Pancreas (tissue), 10 donors: ENCODE measurements at regions not wholly inside any gene's neighbourhood (a gene's known extent, or its start where the extent isn't known, plus 50 kb on each side); places are given as distances from the start of the nearest gene placed in this dataset.

ENCODE experiments used
- ATAC-seq, 4 donors: fragments of 200-7000 bp; cut with Tn5 transposase; one replicate each; pipeline versions ENCODE4 v1.8.0 to v1.9.1; 2020; ENCODE audit warnings: mild to moderate bottlenecking in 4 of 4, moderate library complexity in 4 of 4
- DNase-seq, 6 donors: peaks; one replicate each; pipeline ENCODE4 v3.0.0-alpha.2; 2020
- FAIRE-seq: peaks from 2 replicates; lab custom pipeline; 2012; peaks lifted over from hg19 to GRCh38; lab: Jason Lieb, UNC
- H3K27ac ChIP-seq, 4 donors: fragments of 200-600 bp; sonication (generic); 1 replicate in 3 of 4; 2 replicates in 1 of 4; pipeline versions ENCODE4 v1.5.0 to v1.8.0; 2020
- H3K27me3 ChIP-seq, 4 donors: fragments of 200-600 bp; one replicate each; pipeline ENCODE4 v1.8.0; 2021
- H3K36me3 ChIP-seq, 3 donors: fragments of 200-600 bp; sonication (generic) in 1 of 3; one replicate each; pipeline versions ENCODE4 v1.5.0 to v1.8.0; 2020 to 2021
- H3K4me1 ChIP-seq, 3 donors: fragments of 200-600 bp; one replicate each; pipeline ENCODE4 v1.8.0; 2021
- H3K4me3 ChIP-seq, 4 donors: fragments of 200-600 bp; sonication (generic) in 2 of 4; one replicate each; pipeline versions ENCODE4 v1.5.0 to v1.8.0; 2020 to 2021
- H3K9me3 ChIP-seq, 4 donors: fragments of 200-600 bp; one replicate each; pipeline ENCODE4 v1.8.0; 2021
- CTCF ChIP-seq, 4 donors: fragments of 200-600 bp; sonication (generic) in 3 of 4; IDR thresholded peaks; one replicate each; pipeline versions ENCODE4 v1.5.0 to v1.8.0; 2021; ENCODE audit warnings: antibody characterized with exemption in 4 of 4
- WGBS, 2 donors: extraction: QIAGEN DNeasy Blood & Tissue Kit; methylation state at CpG; one replicate each; pipeline ENCODE4 v1.1.7; 2013; 5-methylcytosine and 5-hydroxymethylcytosine counted together
- intact Hi-C, 3 donors: fragments of 100-400 bp; cut with DNase I; formaldehyde crosslinking; loops; one replicate each; pipeline versions ENCODE4 v1.11.1 to v1.14.2; 2022
- donor health status: healthy with polysubstance abuse.
- donor health status: DM: no; HTN: no; CAD: no; lungs with moderate emphysema.
- donor health status: DM: no; HTN: no; CAD: no.
- donor health status: control.
- donor health status: control.
- donor health status: Bipolar disorder and iron deficiency.
- donor health status: DM: yes; HTN: yes; CAD: no.
- donor health status: DM: no; HTN: no; CAD: no.
- donor health status: DM: no; HTN: no; CAD: no.
- donor health status: DM: yes; HTN: yes; CAD: no.

GRCh38 chr3:153313302-153313965 is 151.4 kb downstream of the RAP2B start:
- Histone ChIP-seq H3K27ac (no peak overlapping the region), H3K27me3 (no peaks in the 10 kb centered on the region), H3K4me1 (no peaks in the 10 kb centered on the region), H3K4me3 (no peak overlapping the region), H3K36me3 (no peaks in the 10 kb centered on the region), H3K9me3 (no peaks in the 10 kb centered on the region)
- no peak for TF ChIP-seq CTCF (IDR thresholded peaks at IDR 0.05)
- no peak for ATAC-seq
- FAIRE-seq = no peak
- no peak for DNase-seq
- intact Hi-C loops = no loop called here
- 36 to 50% methylated on average over 1 of the region's 1 CpG for WGBS, 2 donors

- no peak overlapping the region for H3K4me3 ChIP-seq
- H3K9me3 ChIP-seq = no peaks in the 10 kb centered on the region
- intact Hi-C loops = no loop called here
- no peak for FAIRE-seq
- no peaks in the 10 kb centered on the region for H3K36me3 ChIP-seq
- no peak for ATAC-seq
- DNase-seq = no peak
- H3K27me3 ChIP-seq = no peaks in the 10 kb centered on the region
- H3K27ac ChIP-seq = no peak overlapping the region
- no peak for TF ChIP-seq CTCF (IDR thresholded peaks at IDR 0.05)
- H3K4me1 ChIP-seq = no peaks in the 10 kb centered on the region
- WGBS, 2 donors = 37 to 57% methylated on average over 1 of the region's 1 CpG
Measured at GRCh38 chr3:153314038-153314437, 152.0 kb downstream of the RAP2B start.

GRCh38 chr3:153315781-153316180 is 153.8 kb downstream of the RAP2B start:
- H3K4me3 ChIP-seq = no peak overlapping the region
- no peaks in the 10 kb centered on the region for H3K4me1 ChIP-seq
- no peaks in the 10 kb centered on the region for H3K27me3 ChIP-seq
- no peaks in the 10 kb centered on the region for H3K9me3 ChIP-seq
- no peak for FAIRE-seq
- H3K27ac ChIP-seq = no peak overlapping the region
- no peak for TF ChIP-seq CTCF (IDR thresholded peaks at IDR 0.05)
- no peak for DNase-seq
- H3K36me3 ChIP-seq = no peaks in the 10 kb centered on the region
- intact Hi-C loops = no loop called here
- ATAC-seq = no peak

- intact Hi-C loops = no loop called here
- H3K27me3 ChIP-seq = no peaks in the 10 kb centered on the region
- H3K4me1 ChIP-seq = no peaks in the 10 kb centered on the region
- no peak for ATAC-seq
- no peak for DNase-seq
- no peak overlapping the region for H3K4me3 ChIP-seq
- no peak for FAIRE-seq
- no peaks in the 10 kb centered on the region for H3K9me3 ChIP-seq
- TF ChIP-seq CTCF (IDR thresholded peaks at IDR 0.05) = no peak
- 23 to 35% methylated on average over 2 of the region's 2 CpGs for WGBS, 2 donors
- no peaks in the 10 kb centered on the region for H3K36me3 ChIP-seq
- peak overlapping the region in 1 of 4 donors; percentile 7 for H3K27ac ChIP-seq
Measured at GRCh38 chr3:153319705-153320554, 157.9 kb downstream of the RAP2B start.
